ENCODE measurements at regions not wholly inside any gene's neighbourhood (a gene's known extent, or its start where the extent isn't known, plus 50 kb on each side); places are given as distances from the start of the nearest gene placed in this dataset.

GRCh38 chr5:54602475-54602874 lies 84.9 kb downstream of the SNX18 start:
- DNase-seq, result no peak

- DNase-seq, result peak; percentile 59
Observed at GRCh38 chr5:54601411-54602230, 84.1 kb downstream of the SNX18 start.
